ENCODE measurements at regions not wholly inside any gene's neighbourhood (a gene's known extent, or its start where the extent isn't known, plus 50 kb on each side); places are given as distances from the start of the nearest gene placed in this dataset.

GRCh38 chr6:140968062-140968461, 1164.7 kb upstream of the GJE1 start:
- TF ChIP-seq CTCF (IDR thresholded peaks at IDR 0.05; ENCODE audit: poor library complexity) (no peak), EZH2 (IDR thresholded peaks at IDR 0.05; ENCODE audit: borderline replicate concordance) (no peak), EZH2phosphoT487 (IDR thresholded peaks at IDR 0.05; ENCODE audit: low read depth, severe bottlenecking, unreplicated experiment) (no peak)

All from hepatocyte (in vitro differentiated cells).